ENCODE measurements at regions not wholly inside any gene's neighbourhood (a gene's known extent, or its start where the extent isn't known, plus 50 kb on each side); places are given as distances from the start of the nearest gene placed in this dataset.

- Histone ChIP-seq H3K79me2 (ENCODE audit: insufficient read depth, low read length) (no peaks in the 10 kb centered on the region), H2BK20ac (ENCODE audit: low read depth, low read length, poor library complexity, severe bottlenecking) (no peak overlapping the region), H4K91ac (ENCODE audit: insufficient read length, low read depth, low read length) (no peak overlapping the region), H2BK120ac (ENCODE audit: low read depth, low read length, poor library complexity, severe bottlenecking) (no peak overlapping the region), H3K9me3 (ENCODE audit: control insufficient read depth, low read depth, low read length) (no peaks in the 10 kb centered on the region), H3K4ac (ENCODE audit: low read depth, low read length) (no peak overlapping the region), H2BK12ac (ENCODE audit: insufficient read length, low read depth, low read length) (no peak overlapping the region), H4K5ac (ENCODE audit: insufficient read length, low read depth, low read length) (no peak overlapping the region), H3K27me3 (ENCODE audit: insufficient read depth, low read length) (no peaks in the 10 kb centered on the region), H3K27ac (ENCODE audit: insufficient read length, low read depth, low read length) (no peak overlapping the region), H3K23me2 (ENCODE audit: insufficient read length, low read depth, low read length, poor library complexity, severe bottlenecking) (no peaks in the 10 kb centered on the region), H3K14ac (ENCODE audit: insufficient read depth, low read length) (no peak overlapping the region), H2BK15ac (ENCODE audit: low read depth, low read length) (no peak overlapping the region), H3K4me2 (ENCODE audit: insufficient read depth, insufficient read length, low read length) (no peak overlapping the region), H4K8ac (replicated peaks; ENCODE audit: insufficient read length, low read depth, low read length) (no peak overlapping the region), H3K18ac (ENCODE audit: insufficient read length, low read depth, low read length) (no peak overlapping the region), H3K4me1 (ENCODE audit: insufficient read depth, low read length) (peaks cover 3% of the 10 kb centered on the region; the same call in 1 of the 2 replicates), H3K23ac (ENCODE audit: insufficient read length, low read depth, low read length) (no peak overlapping the region), H3T11ph (ENCODE audit: low read length) (no peak overlapping the region), H3K9ac (ENCODE audit: extremely low read depth, insufficient read length, low read length) (no peak overlapping the region), H2BK5ac (ENCODE audit: insufficient read length, low read length) (no peak overlapping the region), H2AK5ac (ENCODE audit: insufficient read length, low read length) (no peak overlapping the region), H4K20me1 (ENCODE audit: control insufficient read depth, insufficient read depth, insufficient read length) (no peaks in the 10 kb centered on the region), H2AFZ (ENCODE audit: low read length) (no peak overlapping the region), H3K56ac (ENCODE audit: insufficient read length, low read depth, low read length) (no peak overlapping the region), H3K79me1 (ENCODE audit: insufficient read depth, low read depth, low read length, poor library complexity, severe bottlenecking) (no peaks in the 10 kb centered on the region)
- H3K9me3 Mint-ChIP-seq = no peaks in the 10 kb centered on the region
- WGBS (ENCODE audit: extremely low coverage, insufficient read length, low lambda C conversion rate) = no CpG with 5 or more reads among the region's 6 CpGs
- H3K27me3 Mint-ChIP-seq (ENCODE audit: low read depth) = no peaks in the 10 kb centered on the region
- H3K4me1 Mint-ChIP-seq = peaks cover 20 to 22% of the 10 kb centered on the region in 2 experiments
- no peak overlapping the region for H3K4me3 Mint-ChIP-seq
- DNase-seq = no peak
- TF ChIP-seq CTCF (conservative IDR thresholded peaks at IDR 0.05) = no peak
- no peaks in the 10 kb centered on the region for H3K36me3 Mint-ChIP-seq (ENCODE audit: insufficient read depth in 1 of 3, low read depth in 3 of 3)
- H3K27ac Mint-ChIP-seq = no peak overlapping the region
Measured at GRCh38 chr2:234723400-234723799, 226.5 kb upstream of the ARL4C start.
